HepG2 (cell line): ENCODE measurements at regions not wholly inside any gene's neighbourhood (a gene's known extent, or its start where the extent isn't known, plus 50 kb on each side); places are given as distances from the start of the nearest gene placed in this dataset.

Experiments
- ATAC-seq: fragments of 200-7000 bp; cut with Tn5 transposase; 3 replicates; pipeline ENCODE4 v1.9.1; 2020; ENCODE audit warnings: mild to moderate bottlenecking, moderate library complexity
- BruUV-seq: library from RNA; stranded (reverse); fragments of 400-500 nt; replicated peaks from 2 replicates; lab custom pipeline; 2021; lab: Mats Ljungman, UMichigan
- CTCF ChIA-PET: fragments of 300-600 bp; formaldehyde crosslinking; extraction: SDS; loops from one replicate; lab custom pipeline; 2021; ENCODE audit warnings: low total read pairs, inconsistent platforms, low intra/inter-chr PET ratio; lab: Yijun Ruan, JAX
- POLR2A ChIA-PET: fragments of 350-600 bp; sonication (Branson Sonifier 250); formaldehyde crosslinking; loops from one replicate; lab custom pipeline; 2020; ENCODE audit warnings: antibody characterized with exemption, inconsistent platforms; lab: Yijun Ruan, JAX
- DNase-seq: peaks from one replicate; pipeline ENCODE4 v3.0.0-alpha.2; 2015; ENCODE audit warnings: low spot score
- FAIRE-seq: peaks from 3 replicates; lab custom pipeline; 2011; peaks lifted over from hg19 to GRCh38; lab: Jason Lieb, UNC
- H2AFZ ChIP-seq: one replicate; pipeline ENCODE4 v1.6.1; 2011; ENCODE audit warnings: low read length, inconsistent platforms
- H3K27ac ChIP-seq: fragments of 300-600 bp; 3 replicates; pipeline ENCODE4 v1.8.0; 2011; ENCODE audit warnings: mixed run types, mild to moderate bottlenecking, mixed read lengths, low read length, inconsistent platforms; ENCODE audit not compliant: insufficient read depth; ENCODE audit errors: extremely low read length
- H3K27me3 ChIP-seq, 2 experiments: fragments of 200-600 bp in 1 of 2; 2 replicates in 1 of 2; 3 replicates in 1 of 2; pipeline versions ENCODE4 v1.6.0 to v1.8.0; 2011; ENCODE audit warnings: low read length in 2 of 2, mild to moderate bottlenecking in 2 of 2, moderate library complexity in 2 of 2, inconsistent platforms in 1 of 2; ENCODE audit not compliant: insufficient read depth in 2 of 2, control insufficient read depth in 1 of 2
- H3K36me3 ChIP-seq, 2 experiments: fragments of 200-600 bp in 1 of 2; replicated peaks in 1 of 2; 2 replicates in 1 of 2; 3 replicates in 1 of 2; pipeline versions ENCODE4 v1.5.1 to v1.8.0; 2011; ENCODE audit warnings: low read length in 2 of 2, inconsistent platforms in 1 of 2; ENCODE audit not compliant: insufficient read depth in 2 of 2, control insufficient read depth in 1 of 2
- H3K4me1 ChIP-seq: 2 replicates; pipeline ENCODE4 v1.5.1; 2012; ENCODE audit warnings: low read length, inconsistent platforms; ENCODE audit not compliant: insufficient read depth
- H3K4me2 ChIP-seq: 2 replicates; pipeline ENCODE4 v1.6.0; 2011; ENCODE audit warnings: low read depth, low read length, inconsistent platforms
- H3K4me3 ChIP-seq, 3 experiments: fragments of 200-600 bp in 1 of 3; sonication (generic), shearing (Covaris generic) in 1 of 3; replicated peaks in 1 of 3; 2 replicates each; pipeline ENCODE4 v1.5.1; 2011 to 2016; ENCODE audit warnings: low read length in 3 of 3, inconsistent platforms in 2 of 3, low read depth in 2 of 3, mild to moderate bottlenecking in 2 of 3, control low read depth in 1 of 3, mixed read lengths in 1 of 3; ENCODE audit not compliant: insufficient read depth in 1 of 3
- H3K79me2 ChIP-seq: one replicate; pipeline ENCODE4 v1.6.1; 2011; ENCODE audit warnings: low read length, inconsistent platforms; ENCODE audit not compliant: insufficient read depth
- H3K9ac ChIP-seq: 2 replicates; pipeline ENCODE4 v1.6.0; 2011; ENCODE audit warnings: mild to moderate bottlenecking, low read depth, low read length, inconsistent platforms; ENCODE audit not compliant: insufficient read depth
- H3K9me3 ChIP-seq: 2 replicates; pipeline ENCODE4 v1.5.1; 2012; ENCODE audit warnings: mild to moderate bottlenecking, low read length
- H4K20me1 ChIP-seq: 2 replicates; pipeline ENCODE4 v1.6.0; 2011; ENCODE audit warnings: inconsistent platforms, mild to moderate bottlenecking, low read length, moderate library complexity; ENCODE audit not compliant: insufficient read depth
- ATF4 ChIP-seq, 2 experiments: fragments of 450-650 bp in 1 of 2; sonication (generic) in 1 of 2; formaldehyde crosslinking; IDR thresholded peaks; 2 replicates each; pipeline versions ENCODE4 v1.5.0 to v1.8.0; 2020 to 2022; ENCODE audit warnings: mild to moderate bottlenecking in 1 of 2, missing genetic modification reagents in 1 of 2
- DNMT3B ChIP-seq: conservative IDR thresholded peaks from 2 replicates; pipeline ENCODE4 v1.6.1; 2016; ENCODE audit warnings: missing biosample characterization, control low read depth
- MEIS1 ChIP-seq: sonication (generic); formaldehyde crosslinking; IDR thresholded peaks from 2 replicates; pipeline ENCODE4 v1.9.0; 2021; ENCODE audit warnings: mild to moderate bottlenecking, missing genetic modification reagents, moderate library complexity, borderline replicate concordance
- NAIF1 ChIP-seq: sonication (generic); formaldehyde crosslinking; IDR thresholded peaks from 2 replicates; pipeline ENCODE4 v1.5.0; 2020; ENCODE audit warnings: mild to moderate bottlenecking, missing genetic modification reagents, borderline replicate concordance
- PRPF4 ChIP-seq: fragments of 200-400 bp; formaldehyde crosslinking; IDR thresholded peaks from 2 replicates; pipeline ENCODE4 v1.6.1; 2016; ENCODE audit warnings: low read length, low read depth; ENCODE audit not compliant: poor library complexity, severe bottlenecking
- SIX4 ChIP-seq: sonication (generic); formaldehyde crosslinking; IDR thresholded peaks from 2 replicates; pipeline ENCODE4 v1.4.0; 2020; ENCODE audit warnings: missing genetic modification reagents
- ZBTB25 ChIP-seq: IDR thresholded peaks from 2 replicates; pipeline ENCODE4 v1.6.1; 2018; ENCODE audit warnings: missing genetic modification reagents
- ZBTB38 ChIP-seq: sonication (generic); formaldehyde crosslinking; IDR thresholded peaks from 2 replicates; pipeline ENCODE4 v1.5.1; 2020; ENCODE audit warnings: mild to moderate bottlenecking, missing genetic modification reagents
- ZNF460 ChIP-seq: sonication (generic); formaldehyde crosslinking; IDR thresholded peaks from 2 replicates; pipeline ENCODE4 v1.5.1; 2020; ENCODE audit warnings: missing genetic modification reagents, mild to moderate bottlenecking, borderline replicate concordance
- ZNF512B ChIP-seq: sonication (generic); formaldehyde crosslinking; IDR thresholded peaks from 2 replicates; pipeline ENCODE4 v1.5.1; 2020; ENCODE audit warnings: missing genetic modification reagents, mild to moderate bottlenecking, borderline replicate concordance
- ZNF543 ChIP-seq: sonication (generic); formaldehyde crosslinking; IDR thresholded peaks from 2 replicates; pipeline ENCODE4 v1.4.0; 2020; ENCODE audit warnings: mild to moderate bottlenecking, missing genetic modification reagents
- ZNF577 ChIP-seq: sonication (generic); formaldehyde crosslinking; IDR thresholded peaks from 2 replicates; pipeline ENCODE4 v1.4.0; 2020; ENCODE audit warnings: mild to moderate bottlenecking, low read depth, missing genetic modification reagents, borderline replicate concordance
- ZNF883 ChIP-seq: sonication (generic); formaldehyde crosslinking; IDR thresholded peaks from 2 replicates; pipeline ENCODE4 v1.5.1; 2020; ENCODE audit warnings: mild to moderate bottlenecking, missing genetic modification reagents; ENCODE audit errors: not compliant biosample characterization
- whole genome bisulfite sequencing: methylation state at CpG from one replicate; pipeline ENCODE4 v1.1.6; 2017; ENCODE audit warnings: low lambda C conversion rate; 5-methylcytosine and 5-hydroxymethylcytosine counted together
- in situ Hi-C: cut with HindIII; loops from 2 replicates; pipeline ENCODE4 v1.10.0; 2017; ENCODE audit warnings: low pct_unique_long_range_greater_than_20kb; ENCODE audit not compliant: extremely low pct_ligation_motif_present
- intact Hi-C: fragments of 100-400 bp; cut with micrococcal nuclease; formaldehyde crosslinking; loops from one replicate; pipeline ENCODE4 v1.10.0; 2022; ENCODE audit not compliant: unreplicated experiment
- TF ChIP-seq, protein P1 (sequence below): sonication (generic); formaldehyde crosslinking; IDR thresholded peaks from 2 replicates; pipeline ENCODE4; 2020; ENCODE audit warnings: missing genetic modification reagents, mild to moderate bottlenecking, borderline replicate concordance
- TF ChIP-seq, protein P2 (sequence below): sonication (generic); formaldehyde crosslinking; IDR thresholded peaks from 2 replicates; pipeline ENCODE4 v1.8.1; 2023; ENCODE audit warnings: mild to moderate bottlenecking, missing genetic modification reagents, borderline replicate concordance
- TF ChIP-seq, protein P3 (sequence below): sonication (generic); formaldehyde crosslinking; IDR thresholded peaks from 2 replicates; pipeline ENCODE4 v1.5.0; 2020; ENCODE audit warnings: mild to moderate bottlenecking, missing genetic modification reagents

GRCh38 chr2:41460661-41461060, 587.2 kb upstream of the PKDCC start:
- ATAC-seq (no peak), DNase-seq (no peak), FAIRE-seq (no peak)
- no peaks in the 10 kb centered on the region for H3K9me3 ChIP-seq
- in situ Hi-C loops: no loop called here
- intact Hi-C loops: no loop called here
- BruUV-seq: no TSS peak
- ChIA-PET POLR2A (no interaction called here), CTCF (no interaction called here)
- 0% methylated on average over 1 of the region's 1 CpG for WGBS
- no peak overlapping the region for H3K27ac ChIP-seq
- no peak overlapping the region for H3K4me2 ChIP-seq
- no peak overlapping the region for H3K9ac ChIP-seq
- H2AFZ ChIP-seq: no peak overlapping the region
- no peaks in the 10 kb centered on the region for H3K4me1 ChIP-seq
- no peaks in the 10 kb centered on the region for H3K79me2 ChIP-seq
- no peak overlapping the region for H3K4me3 ChIP-seq
- no peaks in the 10 kb centered on the region for H3K27me3 ChIP-seq
- no peak for TF ChIP-seq ZNF512B
- no peak for TF ChIP-seq ZNF460 (CRISPR knock-in tag)
- no peak for TF ChIP-seq MEIS1 (CRISPR knock-in tag)
- TF ChIP-seq, protein P1, sequence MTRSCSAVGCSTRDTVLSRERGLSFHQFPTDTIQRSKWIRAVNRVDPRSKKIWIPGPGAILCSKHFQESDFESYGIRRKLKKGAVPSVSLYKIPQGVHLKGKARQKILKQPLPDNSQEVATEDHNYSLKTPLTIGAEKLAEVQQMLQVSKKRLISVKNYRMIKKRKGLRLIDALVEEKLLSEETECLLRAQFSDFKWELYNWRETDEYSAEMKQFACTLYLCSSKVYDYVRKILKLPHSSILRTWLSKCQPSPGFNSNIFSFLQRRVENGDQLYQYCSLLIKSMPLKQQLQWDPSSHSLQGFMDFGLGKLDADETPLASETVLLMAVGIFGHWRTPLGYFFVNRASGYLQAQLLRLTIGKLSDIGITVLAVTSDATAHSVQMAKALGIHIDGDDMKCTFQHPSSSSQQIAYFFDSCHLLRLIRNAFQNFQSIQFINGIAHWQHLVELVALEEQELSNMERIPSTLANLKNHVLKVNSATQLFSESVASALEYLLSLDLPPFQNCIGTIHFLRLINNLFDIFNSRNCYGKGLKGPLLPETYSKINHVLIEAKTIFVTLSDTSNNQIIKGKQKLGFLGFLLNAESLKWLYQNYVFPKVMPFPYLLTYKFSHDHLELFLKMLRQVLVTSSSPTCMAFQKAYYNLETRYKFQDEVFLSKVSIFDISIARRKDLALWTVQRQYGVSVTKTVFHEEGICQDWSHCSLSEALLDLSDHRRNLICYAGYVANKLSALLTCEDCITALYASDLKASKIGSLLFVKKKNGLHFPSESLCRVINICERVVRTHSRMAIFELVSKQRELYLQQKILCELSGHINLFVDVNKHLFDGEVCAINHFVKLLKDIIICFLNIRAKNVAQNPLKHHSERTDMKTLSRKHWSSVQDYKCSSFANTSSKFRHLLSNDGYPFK: no peak
- TF ChIP-seq SIX4 (CRISPR knock-in tag): no peak
- TF ChIP-seq, protein P2, sequence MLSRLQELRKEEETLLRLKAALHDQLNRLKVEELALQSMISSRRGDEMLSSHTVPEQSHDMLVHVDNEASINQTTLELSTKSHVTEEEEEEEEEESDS (CRISPR knock-in tag): no peak
- TF ChIP-seq ZBTB25: no peak
- TF ChIP-seq NAIF1 (CRISPR knock-in tag): no peak
- TF ChIP-seq ZNF577 (CRISPR knock-in tag): no peak
- no peak for TF ChIP-seq ZNF543 (CRISPR knock-in tag)
- no peak for TF ChIP-seq ZBTB38
- TF ChIP-seq PRPF4: no peak
- no peak for TF ChIP-seq ATF4 (CRISPR knock-in tag; IDR thresholded peaks at IDR 0.05)
- TF ChIP-seq ZNF883 (CRISPR knock-in tag): no peak
- TF ChIP-seq, protein P3, sequence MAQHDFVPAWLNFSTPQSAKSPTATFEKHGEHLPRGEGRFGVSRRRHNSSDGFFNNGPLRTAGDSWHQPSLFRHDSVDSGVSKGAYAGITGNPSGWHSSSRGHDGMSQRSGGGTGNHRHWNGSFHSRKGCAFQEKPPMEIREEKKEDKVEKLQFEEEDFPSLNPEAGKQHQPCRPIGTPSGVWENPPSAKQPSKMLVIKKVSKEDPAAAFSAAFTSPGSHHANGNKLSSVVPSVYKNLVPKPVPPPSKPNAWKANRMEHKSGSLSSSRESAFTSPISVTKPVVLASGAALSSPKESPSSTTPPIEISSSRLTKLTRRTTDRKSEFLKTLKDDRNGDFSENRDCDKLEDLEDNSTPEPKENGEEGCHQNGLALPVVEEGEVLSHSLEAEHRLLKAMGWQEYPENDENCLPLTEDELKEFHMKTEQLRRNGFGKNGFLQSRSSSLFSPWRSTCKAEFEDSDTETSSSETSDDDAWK: no peak
- TF ChIP-seq DNMT3B (CRISPR knock-in tag): no peak
- no peaks in the 10 kb centered on the region for H3K36me3 ChIP-seq
- no peaks in the 10 kb centered on the region for H4K20me1 ChIP-seq
